ENCODE measurements at regions not wholly inside any gene's neighbourhood (a gene's known extent, or its start where the extent isn't known, plus 50 kb on each side); places are given as distances from the start of the nearest gene placed in this dataset.
A peak's percentile ranks its signal among the peaks of the same experiment; 100 is the strongest.

- Histone ChIP-seq H4K20me1 (ENCODE audit: insufficient read depth) (no peaks in the 10 kb centered on the region), H3K4me2 (peak overlapping the region; percentile 60), H3K9ac (no peak overlapping the region), H2AFZ (ENCODE audit: low read depth) (peak overlapping the region; percentile 22; the same call in 1 of the 2 replicates), H3K4me3 (IDR thresholded peaks at IDR 0.05; ENCODE audit: insufficient read depth, low read depth, low read length) (no peak overlapping the region), H3K36me3 (ENCODE audit: insufficient read depth) (no peaks in the 10 kb centered on the region), H3K27ac (no peak overlapping the region), H3K4me1 (ENCODE audit: low read depth, poor library complexity, severe bottlenecking) (peaks cover 50% of the 10 kb centered on the region), H3K79me2 (ENCODE audit: insufficient read depth, low read depth) (no peaks in the 10 kb centered on the region), H3K27me3 (ENCODE audit: insufficient read depth, low read depth) (no peaks in the 10 kb centered on the region)
- TF ChIP-seq, protein P1, sequence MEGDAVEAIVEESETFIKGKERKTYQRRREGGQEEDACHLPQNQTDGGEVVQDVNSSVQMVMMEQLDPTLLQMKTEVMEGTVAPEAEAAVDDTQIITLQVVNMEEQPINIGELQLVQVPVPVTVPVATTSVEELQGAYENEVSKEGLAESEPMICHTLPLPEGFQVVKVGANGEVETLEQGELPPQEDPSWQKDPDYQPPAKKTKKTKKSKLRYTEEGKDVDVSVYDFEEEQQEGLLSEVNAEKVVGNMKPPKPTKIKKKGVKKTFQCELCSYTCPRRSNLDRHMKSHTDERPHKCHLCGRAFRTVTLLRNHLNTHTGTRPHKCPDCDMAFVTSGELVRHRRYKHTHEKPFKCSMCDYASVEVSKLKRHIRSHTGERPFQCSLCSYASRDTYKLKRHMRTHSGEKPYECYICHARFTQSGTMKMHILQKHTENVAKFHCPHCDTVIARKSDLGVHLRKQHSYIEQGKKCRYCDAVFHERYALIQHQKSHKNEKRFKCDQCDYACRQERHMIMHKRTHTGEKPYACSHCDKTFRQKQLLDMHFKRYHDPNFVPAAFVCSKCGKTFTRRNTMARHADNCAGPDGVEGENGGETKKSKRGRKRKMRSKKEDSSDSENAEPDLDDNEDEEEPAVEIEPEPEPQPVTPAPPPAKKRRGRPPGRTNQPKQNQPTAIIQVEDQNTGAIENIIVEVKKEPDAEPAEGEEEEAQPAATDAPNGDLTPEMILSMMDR (conservative IDR thresholded peaks at IDR 0.05; ENCODE audit: low read depth, low read length), result no peak
These were observed 461.5 kb upstream of the GHITM start for GRCh38 chr10:83677795-83678194.

GRCh38 chr10:83678850-83679249 lies 460.5 kb upstream of the GHITM start:
- H4K20me1 ChIP-seq (ENCODE audit: insufficient read depth), result no peaks in the 10 kb centered on the region
- no peak overlapping the region for H3K4me2 ChIP-seq
- H3K79me2 ChIP-seq (ENCODE audit: insufficient read depth, low read depth), result no peaks in the 10 kb centered on the region
- H2AFZ ChIP-seq (ENCODE audit: low read depth), result no peak overlapping the region
- H3K36me3 ChIP-seq (ENCODE audit: insufficient read depth), result no peaks in the 10 kb centered on the region
- no peak overlapping the region for H3K4me3 ChIP-seq (IDR thresholded peaks at IDR 0.05; ENCODE audit: insufficient read depth, low read depth, low read length)
- H3K27me3 ChIP-seq (ENCODE audit: insufficient read depth, low read depth), result no peaks in the 10 kb centered on the region
- no peak overlapping the region for H3K27ac ChIP-seq
- H3K4me1 ChIP-seq (ENCODE audit: low read depth, poor library complexity, severe bottlenecking), result peaks cover 50% of the 10 kb centered on the region
- TF ChIP-seq, protein P1 (conservative IDR thresholded peaks at IDR 0.05; ENCODE audit: low read depth, low read length), result no peak
- no peak overlapping the region for H3K9ac ChIP-seq

DNA sequence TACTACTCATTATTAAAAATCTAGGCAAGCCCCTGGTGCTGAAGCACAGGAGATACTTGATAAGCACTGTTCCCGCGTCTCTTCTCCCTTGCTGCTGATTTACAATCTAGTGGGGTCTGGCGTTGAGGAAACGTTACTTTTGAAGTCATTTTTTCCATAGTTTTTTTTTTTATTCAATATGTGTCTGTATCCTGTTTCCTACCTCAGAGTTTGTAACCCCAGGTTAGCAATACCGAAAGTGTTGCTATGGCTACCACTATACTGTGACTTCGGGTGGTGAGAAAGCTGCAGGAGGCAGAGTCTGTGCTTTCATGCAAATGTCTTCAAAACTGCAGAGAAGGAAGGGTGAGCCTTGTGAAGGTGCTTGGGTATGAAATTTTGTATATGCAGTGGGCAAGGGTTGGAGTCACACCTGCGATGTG lies 458.8 kb upstream of the GHITM start:
- Histone ChIP-seq H3K27ac (peak overlapping the region; percentile 80), H3K4me3 (IDR thresholded peaks at IDR 0.05; ENCODE audit: insufficient read depth, low read depth, low read length) (no peak overlapping the region), H3K27me3 (ENCODE audit: insufficient read depth, low read depth) (no peaks in the 10 kb centered on the region), H3K36me3 (ENCODE audit: insufficient read depth) (no peaks in the 10 kb centered on the region), H2AFZ (ENCODE audit: low read depth) (peak overlapping the region; percentile 47; the same call in 1 of the 2 replicates), H3K4me1 (ENCODE audit: low read depth, poor library complexity, severe bottlenecking) (peaks cover 50% of the 10 kb centered on the region), H3K79me2 (ENCODE audit: insufficient read depth, low read depth) (no peaks in the 10 kb centered on the region), H3K4me2 (peak overlapping the region; percentile 62), H3K9ac (no peak overlapping the region; the same call in 1 of the 2 replicates), H4K20me1 (ENCODE audit: insufficient read depth) (no peaks in the 10 kb centered on the region)
- TF ChIP-seq, protein P1 (conservative IDR thresholded peaks at IDR 0.05; ENCODE audit: low read depth, low read length), result no peak

DNA sequence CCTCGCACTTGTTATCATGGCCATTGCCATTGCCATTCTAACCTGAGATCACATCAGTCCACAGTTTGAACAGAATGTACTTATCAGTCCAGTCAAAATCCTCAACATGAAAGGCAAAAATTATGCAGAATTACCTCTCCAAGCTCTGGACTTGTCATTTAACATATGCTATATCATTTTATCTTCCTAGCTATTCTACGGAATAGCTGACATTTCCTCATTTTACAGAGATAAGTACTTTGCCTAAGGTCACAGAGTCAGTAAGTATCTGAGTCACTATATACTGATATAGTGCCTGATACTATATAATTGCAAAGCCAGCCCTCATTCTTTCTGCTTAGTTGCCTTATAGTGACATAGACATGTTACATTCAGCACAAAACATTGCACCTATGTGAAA lies 456.9 kb upstream of the GHITM start:
- TF ChIP-seq, protein P1 (conservative IDR thresholded peaks at IDR 0.05; ENCODE audit: low read depth, low read length), result no peak
- no peak overlapping the region for H3K27ac ChIP-seq

More for the DNA sequence above, 456.9 kb upstream of the GHITM start:
- Histone ChIP-seq H3K4me2 (no peak overlapping the region), H3K4me1 (ENCODE audit: low read depth, poor library complexity, severe bottlenecking) (peaks cover 43% of the 10 kb centered on the region), H3K27me3 (ENCODE audit: insufficient read depth, low read depth) (no peaks in the 10 kb centered on the region), H3K79me2 (ENCODE audit: insufficient read depth, low read depth) (no peaks in the 10 kb centered on the region), H3K4me3 (IDR thresholded peaks at IDR 0.05; ENCODE audit: insufficient read depth, low read depth, low read length) (no peak overlapping the region), H4K20me1 (ENCODE audit: insufficient read depth) (no peaks in the 10 kb centered on the region), H2AFZ (ENCODE audit: low read depth) (no peak overlapping the region), H3K9ac (no peak overlapping the region), H3K36me3 (ENCODE audit: insufficient read depth) (no peaks in the 10 kb centered on the region)

All from KMS-11 (cell line).